ENCODE measurements at regions not wholly inside any gene's neighbourhood (a gene's known extent, or its start where the extent isn't known, plus 50 kb on each side); places are given as distances from the start of the nearest gene placed in this dataset.

DNA sequence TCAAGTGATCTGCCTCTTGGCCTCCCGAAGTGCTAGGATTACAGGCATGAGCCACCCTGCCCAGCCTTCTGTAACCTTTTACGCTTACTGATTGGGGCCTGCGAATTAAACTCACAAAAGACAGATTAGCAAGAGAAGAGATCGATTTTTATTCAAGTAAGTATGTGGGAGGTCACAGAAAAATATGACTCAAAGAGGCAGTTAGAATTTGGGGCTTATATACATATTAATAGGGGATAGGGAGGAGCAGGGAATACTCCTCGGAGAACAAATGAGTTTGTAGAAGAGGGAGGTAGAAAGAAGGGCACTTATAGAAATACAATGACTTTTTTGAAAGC is 78.9 kb downstream of the CD24 start:
- DNase-seq (ENCODE audit: low read depth in 2 of 2): no peak
- TF ChIP-seq, protein P1, sequence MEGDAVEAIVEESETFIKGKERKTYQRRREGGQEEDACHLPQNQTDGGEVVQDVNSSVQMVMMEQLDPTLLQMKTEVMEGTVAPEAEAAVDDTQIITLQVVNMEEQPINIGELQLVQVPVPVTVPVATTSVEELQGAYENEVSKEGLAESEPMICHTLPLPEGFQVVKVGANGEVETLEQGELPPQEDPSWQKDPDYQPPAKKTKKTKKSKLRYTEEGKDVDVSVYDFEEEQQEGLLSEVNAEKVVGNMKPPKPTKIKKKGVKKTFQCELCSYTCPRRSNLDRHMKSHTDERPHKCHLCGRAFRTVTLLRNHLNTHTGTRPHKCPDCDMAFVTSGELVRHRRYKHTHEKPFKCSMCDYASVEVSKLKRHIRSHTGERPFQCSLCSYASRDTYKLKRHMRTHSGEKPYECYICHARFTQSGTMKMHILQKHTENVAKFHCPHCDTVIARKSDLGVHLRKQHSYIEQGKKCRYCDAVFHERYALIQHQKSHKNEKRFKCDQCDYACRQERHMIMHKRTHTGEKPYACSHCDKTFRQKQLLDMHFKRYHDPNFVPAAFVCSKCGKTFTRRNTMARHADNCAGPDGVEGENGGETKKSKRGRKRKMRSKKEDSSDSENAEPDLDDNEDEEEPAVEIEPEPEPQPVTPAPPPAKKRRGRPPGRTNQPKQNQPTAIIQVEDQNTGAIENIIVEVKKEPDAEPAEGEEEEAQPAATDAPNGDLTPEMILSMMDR (IDR thresholded peaks at IDR 0.05; ENCODE audit: low read depth, low read length): no peak
- no peak overlapping the region for H3K4me3 ChIP-seq (replicated peaks in 1 of 2; ENCODE audit: low read depth in 2 of 2, low read length in 2 of 2)

DNA sequence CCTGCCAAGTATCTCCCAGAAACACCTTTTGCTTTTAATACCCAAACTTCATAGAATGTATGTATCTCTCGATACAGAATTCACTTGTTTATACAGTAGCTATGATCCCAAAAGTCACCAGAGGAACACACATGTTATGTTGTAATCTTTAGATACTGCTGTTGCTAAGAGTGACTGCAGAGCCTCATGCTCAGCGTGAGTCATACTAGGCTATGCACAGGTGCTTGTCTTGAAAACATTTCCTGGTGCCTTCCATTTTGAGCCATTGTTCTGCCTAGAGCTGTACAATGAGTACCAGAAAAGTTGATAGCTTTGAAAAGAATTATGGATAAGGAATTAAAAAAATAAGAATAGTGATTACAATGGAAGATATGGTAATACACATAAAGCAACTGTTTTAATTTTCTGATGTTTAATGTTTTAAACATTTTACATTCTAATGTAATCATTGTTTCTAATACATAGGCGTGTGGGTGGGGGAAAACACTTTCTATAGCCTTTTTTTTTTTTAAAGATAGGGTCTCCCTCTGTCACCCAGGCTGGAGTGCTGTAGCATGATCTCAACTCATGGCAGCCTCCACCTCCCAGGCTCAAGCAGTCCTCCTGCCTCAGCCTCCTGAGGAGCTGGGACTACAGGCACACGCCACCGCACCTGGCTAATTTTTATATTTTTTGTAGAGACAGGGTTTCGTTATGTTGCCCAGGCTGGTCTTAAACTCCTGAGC is 79.4 kb downstream of the CD24 start:
- peak; percentile 7 to 77 for DNase-seq (ENCODE audit: low read depth in 2 of 2)
- H3K4me3 ChIP-seq (replicated peaks in 1 of 2; ENCODE audit: low read depth in 2 of 2, low read length in 2 of 2): no peak overlapping the region
- TF ChIP-seq, protein P1 (IDR thresholded peaks at IDR 0.05; ENCODE audit: low read depth, low read length): no peak

DNA sequence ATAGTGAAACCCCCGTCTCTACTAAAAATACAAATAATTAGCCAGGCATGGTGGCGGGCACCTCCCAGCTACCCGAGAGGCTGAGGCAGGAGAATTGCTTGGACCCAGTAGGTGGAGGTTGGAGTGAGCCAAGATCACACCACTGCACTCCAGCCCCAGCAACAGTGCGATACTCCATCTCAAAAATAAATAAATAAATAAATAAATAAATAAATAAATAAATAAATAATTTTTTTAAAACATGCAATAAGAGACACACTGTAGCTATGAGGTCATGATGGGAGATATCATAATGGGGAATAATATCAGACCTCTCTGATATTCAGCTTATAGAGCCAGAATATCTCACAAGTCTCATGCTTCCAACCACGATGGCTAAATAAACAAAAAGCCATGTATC is 82.3 kb downstream of the CD24 start:
- TF ChIP-seq, protein P1 (IDR thresholded peaks at IDR 0.05; ENCODE audit: low read depth, low read length): no peak
- no peak for DNase-seq (ENCODE audit: low read depth in 2 of 2)
- no peak overlapping the region for H3K4me3 ChIP-seq (replicated peaks in 1 of 2; ENCODE audit: low read depth in 2 of 2, low read length in 2 of 2)

DNA sequence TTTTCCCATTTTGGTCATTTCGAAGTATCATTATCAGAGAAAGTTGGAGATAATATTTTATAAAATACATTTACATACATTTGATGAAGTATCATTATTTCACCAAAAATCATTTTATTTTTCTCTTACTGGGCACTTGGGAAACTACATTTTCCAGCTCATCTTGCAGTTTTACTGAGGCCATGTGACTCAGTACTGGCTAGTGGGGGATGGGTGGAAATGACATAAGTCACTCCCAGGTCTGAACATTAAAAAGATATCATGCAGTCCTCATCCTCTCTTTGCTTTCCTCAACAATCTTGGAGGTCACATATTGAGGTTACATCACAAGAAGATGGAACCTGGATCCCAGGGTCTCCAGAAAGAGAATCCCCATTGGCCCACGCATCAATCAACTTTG is 84.1 kb downstream of the CD24 start:
- H3K4me3 ChIP-seq (replicated peaks in 1 of 2; ENCODE audit: low read depth in 2 of 2, low read length in 2 of 2): no peak overlapping the region
- DNase-seq (ENCODE audit: low read depth in 2 of 2): no peak
- TF ChIP-seq, protein P1 (IDR thresholded peaks at IDR 0.05; ENCODE audit: low read depth, low read length): no peak

DNA sequence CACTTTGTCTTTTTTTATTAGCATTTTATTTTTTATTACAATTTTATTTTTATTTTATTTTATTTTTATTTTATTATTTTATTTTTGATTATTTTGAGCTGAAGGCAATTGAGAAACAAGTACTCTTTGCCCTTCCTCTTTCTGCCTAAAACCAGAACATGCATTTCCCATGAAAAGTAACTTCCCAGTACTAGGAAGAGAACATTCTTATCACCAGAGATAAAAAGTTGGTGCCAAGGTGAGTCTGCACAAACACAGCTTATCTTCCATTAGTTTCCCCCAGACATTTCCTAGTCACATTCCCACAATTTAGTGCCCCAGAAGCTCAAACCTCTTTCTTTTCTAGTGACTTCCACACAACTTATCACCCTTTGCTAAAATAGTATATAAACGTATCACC is 84.8 kb downstream of the CD24 start:
- TF ChIP-seq, protein P1 (IDR thresholded peaks at IDR 0.05; ENCODE audit: low read depth, low read length): no peak
- no peak for DNase-seq (ENCODE audit: low read depth in 2 of 2)
- no peak overlapping the region for H3K4me3 ChIP-seq (replicated peaks in 1 of 2; ENCODE audit: low read depth in 2 of 2, low read length in 2 of 2)

DNA sequence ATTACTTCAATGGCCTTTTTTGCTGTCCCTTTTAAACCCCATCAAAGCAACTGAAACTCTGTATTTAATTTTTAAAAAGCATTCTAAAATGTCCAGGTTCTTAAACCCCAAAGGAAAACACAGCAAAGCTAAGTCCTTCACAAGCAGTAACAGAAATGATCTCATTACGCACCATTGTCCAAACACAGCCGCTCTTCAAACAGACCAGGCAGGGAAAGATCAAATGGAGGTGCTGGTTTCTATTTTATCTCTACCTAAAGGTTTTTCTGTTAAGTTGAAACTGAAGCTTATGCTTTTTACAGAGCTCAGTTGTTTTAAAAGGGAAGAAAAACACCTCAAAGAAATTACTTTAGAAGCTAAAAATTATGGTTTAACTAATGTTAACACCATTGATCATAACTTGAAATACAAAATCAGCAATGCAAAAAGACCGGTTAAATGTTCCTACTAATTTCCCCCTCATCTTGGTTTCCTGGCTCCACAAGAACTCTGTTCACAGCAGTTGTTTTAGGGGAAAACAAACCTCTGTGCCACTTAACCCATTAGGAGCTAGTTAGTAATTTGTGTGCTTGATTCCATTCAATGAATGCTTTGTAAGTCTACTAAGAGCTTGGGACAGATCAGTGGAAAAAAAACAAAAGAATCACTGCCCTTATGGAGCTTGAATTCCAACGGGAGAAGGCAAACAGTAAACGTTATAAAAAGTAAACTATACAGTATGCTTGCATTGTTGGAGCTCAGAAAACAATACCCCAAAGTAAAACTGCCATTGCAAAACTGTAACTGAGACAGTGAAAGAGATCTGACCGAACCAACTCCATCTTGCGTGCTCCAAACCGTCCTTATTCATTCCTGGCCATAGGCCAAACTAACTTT is 87.4 kb downstream of the CD24 start:
- DNase-seq (ENCODE audit: low read depth in 2 of 2): no peak
- no peak overlapping the region for H3K4me3 ChIP-seq (replicated peaks in 1 of 2; ENCODE audit: low read depth in 2 of 2, low read length in 2 of 2)
- TF ChIP-seq, protein P1 (IDR thresholded peaks at IDR 0.05; ENCODE audit: low read depth, low read length): no peak

Measured in cardiac fibroblast (primary cell).